HG03159 (cell line): ENCODE measurements at regions not wholly inside any gene's neighbourhood (a gene's known extent, or its start where the extent isn't known, plus 50 kb on each side); places are given as distances from the start of the nearest gene placed in this dataset.
A peak's percentile ranks its signal among the peaks of the same experiment; 100 is the strongest.

Experiments used
- ATAC-seq: cut with Tn5 transposase; IDR thresholded peaks from one replicate; pipeline ENCODE4 v1.9.1; 2021; ENCODE audit warnings: mild to moderate bottlenecking, moderate library complexity; ENCODE audit not compliant: unreplicated experiment

DNA sequence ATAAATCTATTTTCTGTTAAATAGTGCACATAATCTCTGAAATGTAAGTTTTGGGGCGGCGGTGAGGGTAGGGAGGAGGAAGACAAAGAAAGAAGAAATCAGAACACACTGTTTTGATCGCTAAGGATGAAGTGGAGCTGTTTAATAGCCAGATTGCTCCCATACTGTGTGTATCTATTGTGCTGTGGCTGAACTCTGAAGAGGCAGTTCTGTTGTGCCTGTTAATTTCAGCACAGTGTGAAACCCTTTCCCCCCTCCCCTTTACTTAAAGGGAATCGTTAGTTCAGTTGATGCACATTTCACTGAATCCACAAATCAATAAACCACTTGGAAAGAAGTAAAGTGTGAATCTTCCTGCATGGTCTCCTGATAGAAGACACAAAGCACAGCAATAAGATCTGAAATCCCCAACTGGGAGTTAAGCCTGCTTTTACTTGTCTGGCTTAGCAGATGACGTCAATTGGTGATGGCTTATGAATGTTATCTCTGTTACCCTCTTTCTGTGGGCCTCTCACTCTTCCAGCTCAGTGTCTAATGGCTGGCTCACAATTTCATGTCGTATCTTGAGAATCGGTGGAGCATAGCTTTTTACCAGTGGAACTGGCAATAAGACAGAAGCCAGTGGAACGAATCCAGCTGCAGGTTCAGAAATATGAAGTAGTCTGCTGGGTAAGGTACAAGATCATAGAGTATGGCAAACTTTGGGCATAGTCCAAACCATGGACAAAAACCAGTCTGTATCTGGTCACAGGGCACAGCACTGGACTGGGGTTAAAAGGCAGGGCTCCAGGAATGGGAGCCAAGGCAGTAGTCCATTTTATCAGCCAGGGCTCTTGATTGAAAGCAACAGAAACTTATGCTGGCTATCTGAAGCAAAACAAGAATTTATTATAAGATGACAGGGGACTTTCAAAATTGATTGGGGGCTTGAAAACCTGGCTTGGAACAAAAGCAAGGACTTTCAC, 413.5 kb upstream of the SEL1L start:
- no peak for ATAC-seq

DNA sequence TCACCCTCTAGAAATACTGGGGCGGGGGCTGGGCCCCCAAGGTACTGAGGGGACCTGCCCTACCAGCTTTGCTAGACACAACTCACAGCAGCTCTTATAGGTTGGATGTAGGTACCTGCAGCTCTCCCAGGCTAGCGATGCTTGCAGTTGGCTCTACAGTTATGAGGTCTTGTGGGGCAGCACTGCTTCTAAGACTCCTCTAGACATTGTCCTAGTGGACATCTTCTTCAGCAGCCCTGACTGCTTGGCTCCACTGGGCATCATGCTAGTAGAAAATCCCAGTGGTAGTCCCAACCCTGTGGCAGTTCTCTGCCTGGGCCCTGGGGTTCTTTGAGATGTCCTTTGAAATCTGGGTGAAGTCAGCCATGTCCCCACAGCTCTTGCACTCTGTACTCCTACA, 419.3 kb upstream of the SEL1L start:
- no peak for ATAC-seq

DNA sequence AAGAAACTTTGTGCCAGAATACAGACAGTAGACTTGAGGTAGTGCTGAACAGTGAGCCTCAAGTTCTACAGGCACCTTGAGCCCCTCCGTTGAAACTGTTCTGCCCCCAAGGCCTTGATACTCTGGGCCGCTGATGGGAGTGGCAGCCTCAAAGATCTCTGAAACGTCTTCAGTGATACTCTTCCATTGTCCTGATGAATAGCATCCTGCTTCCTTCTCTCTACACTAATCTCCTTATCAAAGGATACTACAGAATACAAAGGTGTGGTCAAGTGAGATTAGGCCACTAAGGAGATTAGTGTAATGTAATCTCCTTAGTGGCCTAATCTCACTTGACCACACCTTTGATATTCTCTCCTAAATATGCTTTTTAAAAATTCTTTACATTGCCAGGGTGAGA, 419.8 kb upstream of the SEL1L start:
- ATAC-seq: no peak

DNA sequence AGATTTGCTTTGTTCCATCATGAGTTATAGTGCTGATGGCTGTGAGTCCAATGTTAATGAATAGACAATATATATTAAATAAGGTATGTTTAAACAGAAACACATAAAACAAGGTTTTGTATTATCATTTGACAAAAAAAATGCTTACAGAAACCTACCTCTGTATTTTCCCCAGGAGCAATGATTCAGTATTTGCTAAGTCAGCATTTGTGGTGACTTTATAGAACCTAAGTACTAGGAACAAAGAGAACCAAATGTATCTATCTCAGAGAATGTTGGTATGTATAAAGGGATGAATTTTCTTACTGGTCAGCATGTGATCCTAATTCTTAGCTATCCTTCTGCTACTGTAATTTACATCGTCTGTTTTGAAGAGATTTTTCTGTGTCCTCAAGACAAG, 421.5 kb upstream of the SEL1L start:
- ATAC-seq: no peak

DNA sequence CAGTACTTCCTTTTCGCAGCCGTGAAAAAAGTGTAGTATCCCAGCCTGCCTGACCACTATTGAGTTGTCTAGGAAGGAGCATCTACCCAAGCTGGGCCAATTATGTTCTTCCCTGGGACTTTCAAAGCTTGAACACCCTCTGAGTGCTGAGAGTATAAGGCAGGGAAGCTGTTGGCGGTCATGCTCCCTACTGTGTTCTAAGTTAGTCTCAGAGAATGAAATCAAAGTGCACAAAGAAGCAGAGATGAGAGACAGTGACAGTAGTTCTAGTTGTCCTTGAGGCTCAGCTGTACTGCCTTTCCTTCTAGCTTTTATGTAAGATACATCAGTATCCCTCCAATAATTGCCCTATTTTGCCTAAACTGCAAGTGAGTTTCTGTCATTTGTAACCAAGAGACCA, 427.1 kb upstream of the SEL1L start:
- no peak for ATAC-seq

DNA sequence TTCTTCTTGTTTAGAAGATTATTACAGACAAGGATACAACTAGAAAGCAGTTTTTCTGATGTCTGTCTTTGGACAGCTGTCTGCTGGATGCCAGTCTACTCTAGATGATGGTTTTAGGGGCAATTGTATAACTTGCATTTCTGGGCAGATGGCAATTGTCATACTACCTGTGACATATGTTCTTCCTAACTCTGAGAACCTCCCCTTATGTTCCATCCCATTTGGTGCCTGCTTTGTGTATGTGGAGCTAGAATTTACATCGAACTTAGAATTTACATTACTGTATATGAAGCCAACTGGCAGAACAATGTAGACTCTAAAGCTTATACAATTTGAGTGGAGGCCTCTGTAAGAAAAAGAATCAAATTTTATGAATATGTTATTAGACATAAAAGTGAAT, 430.2 kb upstream of the SEL1L start:
- ATAC-seq: no peak

DNA sequence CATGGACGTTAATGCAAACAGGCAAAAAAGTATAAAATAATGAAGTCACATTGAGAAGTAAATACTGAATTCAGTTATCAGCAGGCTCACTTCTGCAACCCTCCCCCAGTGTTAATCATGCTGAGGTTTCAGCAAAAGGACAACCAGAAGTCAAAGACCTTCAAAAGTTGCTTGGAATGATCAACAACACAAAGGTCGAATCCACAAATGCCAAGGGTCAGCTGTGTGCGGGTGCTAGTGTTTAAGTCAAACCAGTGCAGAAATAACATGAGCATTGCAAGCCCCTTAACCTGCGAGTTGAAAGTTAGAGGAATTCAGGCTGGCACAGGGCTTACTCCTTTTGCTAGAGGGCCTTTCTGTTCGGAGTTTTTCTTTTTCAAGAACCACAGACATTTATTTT, 436.7 kb upstream of the SEL1L start:
- ATAC-seq: no peak

DNA sequence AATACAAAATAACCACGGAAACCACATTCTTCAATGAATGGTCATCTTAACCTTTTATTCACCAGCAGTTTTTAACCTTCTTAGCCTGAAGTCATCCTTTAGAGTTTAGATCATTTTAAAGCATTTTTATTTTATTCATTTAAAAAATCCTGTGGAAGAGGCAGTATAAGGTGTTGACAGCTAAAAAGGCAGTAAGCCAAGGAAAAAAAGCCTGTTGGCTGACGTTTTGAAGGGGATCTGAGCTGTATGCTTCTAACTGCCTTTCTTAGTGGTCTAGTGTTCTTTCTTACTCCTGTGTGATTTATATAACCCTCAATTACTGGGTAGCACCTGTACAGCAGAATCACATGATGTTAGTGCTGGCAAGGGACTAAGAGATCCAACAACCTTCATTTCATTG, 438.3 kb upstream of the SEL1L start:
- ATAC-seq: no peak

DNA sequence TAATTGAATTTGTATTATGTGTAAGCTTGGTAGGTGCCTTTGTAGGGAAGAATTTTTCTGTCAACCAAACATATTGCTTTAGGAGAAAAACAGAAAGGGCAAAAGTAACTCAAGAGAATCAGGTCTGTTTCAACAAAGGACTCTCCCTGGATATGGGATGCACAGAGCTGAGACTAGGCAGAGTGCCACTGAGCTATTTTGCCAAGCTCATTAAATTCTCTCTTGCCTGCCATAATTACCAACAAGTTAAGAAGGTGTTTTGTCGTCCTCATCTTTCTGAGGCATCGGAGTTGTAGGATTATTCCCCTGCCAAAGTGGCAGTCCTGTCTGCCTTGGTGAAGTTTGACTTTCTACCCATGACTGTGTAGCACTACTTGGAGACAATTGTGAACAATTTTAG, 438.9 kb upstream of the SEL1L start:
- no peak for ATAC-seq

DNA sequence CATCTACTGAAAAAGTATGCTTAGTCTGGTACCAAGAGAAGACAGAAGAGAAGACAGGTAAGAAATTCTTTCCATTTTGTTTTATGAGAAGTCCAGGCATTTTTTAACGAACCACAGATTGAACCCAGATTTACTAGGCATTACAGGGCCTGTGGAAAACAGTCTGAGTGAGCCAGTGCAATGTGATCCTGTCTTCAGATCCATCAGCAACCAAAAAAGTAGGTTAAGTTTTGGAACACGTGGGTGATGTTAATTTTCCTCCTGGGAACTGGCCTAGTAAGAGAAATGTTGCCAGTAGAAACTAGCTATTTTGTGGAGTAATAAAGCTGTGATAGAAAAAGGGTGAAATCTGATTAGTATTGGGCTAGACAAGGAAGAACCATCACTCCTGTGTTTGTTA, 440.9 kb upstream of the SEL1L start:
- ATAC-seq: no peak

DNA sequence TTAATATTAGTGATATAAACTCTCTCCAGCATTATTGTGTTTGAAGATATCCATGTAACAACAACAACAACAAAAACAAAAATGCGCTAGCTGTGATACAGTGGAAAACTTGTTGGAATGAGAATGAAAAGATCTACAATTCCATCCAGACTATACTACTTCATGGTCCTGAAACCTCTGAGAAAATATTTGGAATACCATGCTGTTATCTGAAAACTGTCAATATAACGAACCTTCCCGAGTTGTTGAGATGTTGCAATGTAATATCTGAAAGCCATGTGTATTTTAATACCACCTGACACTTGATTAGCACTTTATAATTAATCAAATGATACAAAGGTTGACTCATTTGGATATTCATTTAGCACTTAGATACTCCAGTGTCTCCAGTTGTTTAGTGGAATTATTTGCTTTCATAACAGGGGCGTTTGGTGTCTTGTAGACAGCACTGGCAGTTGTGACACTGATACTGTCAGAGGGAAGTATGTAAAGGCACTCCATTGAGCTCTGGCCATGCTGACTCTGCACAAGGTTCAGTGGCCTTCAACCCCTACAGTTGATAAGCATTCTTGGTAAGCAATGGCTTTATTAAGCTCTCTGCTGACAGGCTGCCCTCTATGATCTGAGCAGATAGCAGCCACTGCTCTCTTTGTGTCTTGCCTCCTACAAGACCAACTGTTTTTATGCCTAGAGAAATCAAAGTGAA, 447.1 kb upstream of the SEL1L start:
- ATAC-seq: no peak

DNA sequence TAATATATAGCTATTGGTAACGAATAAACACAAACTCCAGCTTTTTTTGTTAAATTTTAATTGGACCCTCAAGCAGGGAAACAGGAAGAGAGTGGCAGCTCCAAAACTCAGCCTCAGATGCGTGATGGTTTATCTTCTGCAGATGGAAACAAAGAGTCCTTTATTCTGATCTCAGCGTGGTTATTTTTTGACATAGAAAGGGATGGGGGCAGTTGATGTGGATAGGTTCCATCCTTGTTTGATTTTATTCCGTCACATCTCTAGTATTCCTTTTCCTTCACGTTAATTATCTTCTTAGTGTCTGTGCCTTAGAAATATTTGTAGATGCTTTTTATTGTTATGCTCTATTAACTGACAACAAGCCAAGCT, 447.6 kb upstream of the SEL1L start:
- ATAC-seq: no peak

DNA sequence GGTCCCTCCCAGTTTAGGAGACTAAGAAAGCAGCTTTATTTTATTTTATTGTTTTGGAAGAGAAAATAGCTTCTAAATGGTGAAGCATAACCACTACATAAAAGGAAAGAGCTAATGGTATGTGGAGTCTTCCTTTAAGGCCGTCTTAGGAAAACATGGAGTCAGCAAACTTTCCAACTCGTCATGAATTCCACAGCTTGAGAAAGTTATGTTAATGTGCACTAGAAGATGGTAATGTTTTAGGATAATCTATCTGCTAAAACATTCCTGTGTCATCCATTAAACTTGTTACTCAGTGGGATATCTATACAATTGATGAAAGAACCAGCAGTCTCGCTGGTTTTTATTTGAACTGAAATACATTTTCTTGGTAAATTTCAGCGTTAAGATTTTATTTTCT, 448.4 kb upstream of the SEL1L start:
- no peak for ATAC-seq

DNA sequence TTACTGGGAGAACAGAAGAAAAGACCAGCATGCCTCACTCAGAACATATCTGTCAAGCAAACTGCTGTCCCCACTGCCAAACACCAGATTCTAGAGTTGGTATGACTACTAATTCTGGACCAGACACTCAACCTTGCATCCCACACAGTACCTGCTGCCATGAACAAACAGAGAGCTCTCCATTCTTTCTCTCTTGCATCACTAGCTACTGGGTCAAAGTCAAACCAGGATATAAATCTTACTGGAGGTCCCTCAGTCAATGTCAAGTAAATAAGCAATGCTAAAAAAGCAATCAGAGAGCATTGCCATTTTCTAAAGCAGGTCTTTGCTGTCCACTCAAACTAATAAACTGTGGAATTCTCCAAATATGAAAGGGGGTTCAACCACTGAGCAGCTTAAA, 452.4 kb upstream of the SEL1L start:
- no peak for ATAC-seq

DNA sequence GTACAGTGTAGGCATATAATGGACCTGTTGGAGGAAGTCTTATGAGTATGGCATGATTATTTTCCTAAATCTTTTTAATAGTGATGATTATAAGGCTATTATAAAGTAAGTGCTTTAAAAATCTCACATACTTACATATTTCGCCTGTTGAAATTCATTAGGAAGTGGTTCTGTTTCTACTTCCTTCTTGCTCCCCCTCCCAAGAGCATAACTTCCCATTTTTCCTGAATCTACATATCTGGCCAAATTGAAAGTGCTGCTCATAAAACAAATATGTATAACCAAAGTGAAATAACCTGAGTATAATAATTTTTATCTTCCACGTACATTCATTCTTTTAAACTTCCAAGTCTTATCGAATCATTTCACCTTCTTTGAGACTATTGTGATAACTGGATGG, 455.6 kb upstream of the SEL1L start:
- no peak for ATAC-seq

DNA sequence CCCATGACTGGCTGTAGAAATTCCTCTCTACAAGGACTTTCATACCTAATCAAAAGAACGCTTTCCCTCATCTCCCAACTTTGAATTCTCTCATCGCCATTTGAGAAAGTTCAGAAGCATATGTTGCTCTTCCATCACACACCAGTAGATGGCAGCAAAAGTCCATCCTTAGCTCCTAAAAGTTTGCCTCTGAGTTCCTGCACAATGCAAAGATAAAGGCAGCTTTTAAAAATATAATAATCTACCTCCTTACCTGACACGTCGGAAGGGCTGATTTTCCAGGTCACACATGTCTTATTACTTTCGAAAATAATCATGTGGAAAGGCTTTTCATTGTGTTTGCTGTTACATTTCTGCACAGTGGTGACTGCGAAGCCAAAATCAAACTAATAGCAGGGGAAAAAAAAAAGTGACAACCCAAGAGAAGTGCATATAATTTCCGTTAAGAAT, 456.7 kb upstream of the SEL1L start:
- ATAC-seq: peak; percentile 73

DNA sequence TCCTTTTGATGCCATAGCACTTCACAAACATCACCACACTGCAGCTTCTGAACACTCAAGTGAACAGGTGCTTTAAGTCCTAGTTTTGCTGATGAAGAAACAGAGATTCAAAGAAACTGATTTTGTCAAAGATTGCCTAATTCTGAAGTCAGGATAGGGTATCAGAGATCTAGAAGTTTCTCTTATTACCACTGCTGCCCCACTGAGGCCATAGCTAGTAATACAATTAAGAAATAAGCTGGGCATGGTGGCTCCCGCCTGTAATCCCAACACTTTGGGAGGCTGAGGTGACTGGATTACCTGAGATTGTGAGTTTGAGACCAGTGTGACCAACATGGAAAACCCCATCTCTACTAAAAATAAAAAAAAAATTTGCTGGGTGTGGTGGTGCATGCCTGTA, 458.3 kb upstream of the SEL1L start:
- ATAC-seq: peak; percentile 49

DNA sequence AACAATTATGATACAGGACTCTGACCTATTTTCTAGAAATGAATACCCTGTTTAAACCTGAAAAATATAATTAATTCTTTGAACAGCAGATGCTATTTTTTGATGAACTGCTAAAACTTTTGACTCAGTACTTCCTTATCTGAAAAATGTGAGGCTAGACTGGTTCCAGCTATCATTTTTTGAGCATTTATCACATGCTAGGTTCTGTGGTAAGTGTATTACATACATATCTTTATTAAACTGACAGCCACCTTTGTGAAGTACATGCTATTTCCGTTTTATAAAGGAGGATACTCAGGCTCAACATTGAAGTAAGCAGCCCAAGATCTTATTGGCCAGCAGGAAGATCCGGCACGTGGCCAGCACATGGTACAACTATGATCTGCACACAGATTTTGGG, 459.8 kb upstream of the SEL1L start:
- no peak for ATAC-seq

DNA sequence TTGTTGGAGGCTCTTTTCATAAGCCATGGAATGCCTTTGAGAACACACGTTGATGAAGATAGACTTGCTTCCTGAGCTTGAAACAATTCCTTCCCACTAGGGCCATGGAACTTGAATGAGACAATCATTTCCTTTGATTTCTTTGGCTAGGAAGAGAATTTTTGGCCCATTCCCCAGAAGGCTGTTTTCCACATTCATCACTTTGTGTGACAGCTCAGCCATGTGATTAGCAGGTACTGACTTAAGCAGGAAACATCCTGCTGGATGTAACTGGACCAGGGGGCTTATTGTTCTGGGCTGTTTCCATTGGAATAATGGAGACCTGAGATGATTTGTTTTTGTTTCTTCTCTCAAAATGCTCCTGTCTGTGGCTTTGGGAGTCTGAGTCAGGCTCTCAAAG, 469.8 kb upstream of the SEL1L start:
- no peak for ATAC-seq

DNA sequence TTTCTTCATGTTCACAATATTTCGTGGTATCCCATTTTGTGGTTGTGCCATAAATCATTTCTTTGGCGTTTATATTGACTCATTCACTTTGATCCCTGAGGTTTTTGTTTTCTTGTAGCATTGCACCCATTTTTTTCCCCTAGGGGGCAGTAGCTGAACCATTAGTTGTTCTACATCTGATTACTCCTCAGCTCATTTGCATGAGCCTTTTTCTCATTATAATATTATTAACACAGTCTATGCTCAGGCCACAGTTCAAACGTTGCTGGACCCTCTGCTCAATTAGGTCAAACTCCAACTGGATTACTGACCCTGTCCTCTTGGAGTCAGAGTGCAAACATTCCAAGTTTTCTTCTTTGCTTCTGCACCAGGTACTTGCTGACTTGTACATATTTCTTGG, 475.4 kb upstream of the SEL1L start:
- ATAC-seq: no peak

DNA sequence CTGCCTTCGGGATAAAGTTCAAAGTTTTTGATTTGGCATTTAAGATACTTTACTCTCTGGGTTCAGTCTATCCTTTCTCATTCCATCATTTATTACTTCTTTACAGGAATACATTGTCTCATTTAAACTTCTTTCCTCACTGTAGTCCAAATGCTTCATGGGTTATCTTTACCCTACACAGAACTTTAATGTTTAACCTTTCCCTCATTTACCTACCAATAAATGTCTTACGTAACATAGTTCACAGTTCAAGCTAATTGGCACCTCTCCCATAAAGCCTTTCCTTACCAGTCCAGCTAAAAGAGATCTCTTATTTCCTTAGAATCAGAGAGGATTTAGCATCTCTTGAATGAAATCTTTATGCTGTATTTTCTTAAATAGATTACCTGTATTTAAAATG, 476.3 kb upstream of the SEL1L start:
- no peak for ATAC-seq

DNA sequence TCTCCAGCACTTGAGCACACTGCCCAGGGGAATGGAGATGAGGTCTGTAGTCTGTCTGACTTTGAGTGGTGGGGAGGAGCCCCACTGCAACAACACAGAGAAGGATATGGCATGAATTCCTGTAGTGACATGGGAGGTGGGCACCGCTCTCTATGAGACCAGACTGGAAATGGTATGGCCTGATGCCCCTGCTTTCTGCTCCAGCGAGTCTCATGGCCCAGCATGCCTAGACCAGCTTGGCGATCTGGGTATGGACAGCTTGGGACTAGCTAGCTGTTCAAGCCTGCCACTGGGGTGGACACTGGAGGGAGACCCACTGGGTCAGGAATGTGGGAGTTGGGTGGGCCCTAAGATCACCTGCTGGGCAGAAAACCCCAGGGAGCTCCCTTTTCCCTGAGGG, 477.8 kb upstream of the SEL1L start:
- ATAC-seq: no peak
